AG09319 (cell line): ENCODE measurements at regions not wholly inside any gene's neighbourhood (a gene's known extent, or its start where the extent isn't known, plus 50 kb on each side); places are given as distances from the start of the nearest gene placed in this dataset.
"Not testable (repeated sequence)": the region's sequence is repeated elsewhere in the genome, so short reads cannot be mapped to it uniquely, and the experiment has no call there.

ENCODE experiments used
- DNase-seq: peaks from one replicate; pipeline ENCODE4 v3.0.0-alpha.2; 2010; ENCODE audit warnings: low read depth; ENCODE audit errors: extremely low read depth
- TF ChIP-seq, protein P1 (sequence below): IDR thresholded peaks from 2 replicates; pipeline ENCODE4 v1.5.1; 2011; ENCODE audit warnings: low read depth, mild to moderate bottlenecking, inconsistent platforms, low read length, moderate library complexity

DNA sequence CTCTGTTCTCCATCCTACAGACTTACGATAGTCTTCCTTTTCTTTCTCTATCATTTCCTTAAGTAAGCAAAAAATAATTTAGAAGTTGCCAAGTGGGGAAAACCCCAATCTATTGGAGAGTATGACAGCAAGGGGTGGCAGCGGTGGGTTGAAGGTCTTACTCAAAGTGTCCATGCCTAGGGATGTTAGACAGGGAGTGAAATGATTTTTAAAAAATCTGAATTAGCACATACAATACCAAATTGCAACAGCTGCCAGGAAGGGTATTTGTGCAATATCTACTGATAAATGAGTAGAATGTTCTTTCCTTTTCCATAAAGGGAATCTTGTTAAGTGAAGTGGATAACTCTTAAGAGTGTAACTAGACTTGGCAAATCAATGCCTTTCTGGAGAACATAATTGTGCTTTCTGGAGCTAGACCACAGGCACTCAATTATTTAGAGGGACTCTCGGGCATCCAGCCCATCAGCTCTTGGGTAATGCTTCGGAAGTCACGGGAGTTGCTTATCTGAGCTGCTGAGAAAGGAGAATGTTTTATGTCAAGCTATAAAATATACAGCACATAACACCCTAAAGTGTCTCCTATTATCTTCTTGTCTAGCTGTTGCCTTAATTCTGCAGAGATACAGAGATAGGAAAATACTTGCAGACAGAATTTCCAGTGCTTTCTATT lies 151.5 kb downstream of the KCNJ2 start:
- no peak for DNase-seq

DNA sequence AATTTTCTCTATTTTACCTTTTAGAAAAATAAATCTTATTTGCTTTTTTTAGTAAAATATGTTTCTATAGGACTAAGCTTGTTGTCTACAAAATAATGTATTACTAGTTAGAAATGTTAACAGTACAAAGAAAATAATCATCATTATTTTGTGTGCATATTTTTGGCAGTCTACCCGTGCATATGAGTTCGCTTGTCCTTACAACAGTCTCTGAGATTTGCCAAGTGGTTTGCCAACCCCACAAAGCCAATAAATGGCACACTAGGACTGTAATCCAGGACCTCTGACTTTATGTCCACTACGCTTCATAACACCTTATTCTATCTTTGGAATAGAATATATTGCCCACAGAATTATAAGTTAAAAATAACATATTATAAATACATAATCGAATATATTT lies 152.0 kb downstream of the KCNJ2 start:
- TF ChIP-seq, protein P1, sequence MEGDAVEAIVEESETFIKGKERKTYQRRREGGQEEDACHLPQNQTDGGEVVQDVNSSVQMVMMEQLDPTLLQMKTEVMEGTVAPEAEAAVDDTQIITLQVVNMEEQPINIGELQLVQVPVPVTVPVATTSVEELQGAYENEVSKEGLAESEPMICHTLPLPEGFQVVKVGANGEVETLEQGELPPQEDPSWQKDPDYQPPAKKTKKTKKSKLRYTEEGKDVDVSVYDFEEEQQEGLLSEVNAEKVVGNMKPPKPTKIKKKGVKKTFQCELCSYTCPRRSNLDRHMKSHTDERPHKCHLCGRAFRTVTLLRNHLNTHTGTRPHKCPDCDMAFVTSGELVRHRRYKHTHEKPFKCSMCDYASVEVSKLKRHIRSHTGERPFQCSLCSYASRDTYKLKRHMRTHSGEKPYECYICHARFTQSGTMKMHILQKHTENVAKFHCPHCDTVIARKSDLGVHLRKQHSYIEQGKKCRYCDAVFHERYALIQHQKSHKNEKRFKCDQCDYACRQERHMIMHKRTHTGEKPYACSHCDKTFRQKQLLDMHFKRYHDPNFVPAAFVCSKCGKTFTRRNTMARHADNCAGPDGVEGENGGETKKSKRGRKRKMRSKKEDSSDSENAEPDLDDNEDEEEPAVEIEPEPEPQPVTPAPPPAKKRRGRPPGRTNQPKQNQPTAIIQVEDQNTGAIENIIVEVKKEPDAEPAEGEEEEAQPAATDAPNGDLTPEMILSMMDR = no peak
- DNase-seq = no peak

More for the DNA sequence above, 151.5 kb downstream of the KCNJ2 start:
- TF ChIP-seq, protein P1 = no peak

DNA sequence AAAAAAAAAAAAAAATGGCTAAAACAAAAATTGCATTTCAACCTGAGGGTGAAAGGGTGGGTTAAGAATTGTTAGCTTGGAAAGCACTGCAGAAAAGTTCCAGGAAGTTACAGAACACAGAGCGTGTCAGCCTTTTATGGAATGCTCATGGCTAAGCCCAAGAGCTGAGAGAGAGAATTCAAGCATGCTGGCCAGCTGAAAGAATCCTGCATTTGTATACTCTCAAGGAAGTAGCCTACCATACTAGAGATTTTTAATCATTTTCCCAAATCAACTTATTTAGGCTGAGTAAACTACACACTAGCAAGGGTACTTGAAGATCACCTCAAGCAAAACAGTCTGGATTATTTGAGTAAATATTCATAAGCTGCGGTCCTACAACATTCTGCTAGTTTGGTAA lies 153.9 kb downstream of the KCNJ2 start:
- TF ChIP-seq, protein P1 = no peak
- no peak for DNase-seq

DNA sequence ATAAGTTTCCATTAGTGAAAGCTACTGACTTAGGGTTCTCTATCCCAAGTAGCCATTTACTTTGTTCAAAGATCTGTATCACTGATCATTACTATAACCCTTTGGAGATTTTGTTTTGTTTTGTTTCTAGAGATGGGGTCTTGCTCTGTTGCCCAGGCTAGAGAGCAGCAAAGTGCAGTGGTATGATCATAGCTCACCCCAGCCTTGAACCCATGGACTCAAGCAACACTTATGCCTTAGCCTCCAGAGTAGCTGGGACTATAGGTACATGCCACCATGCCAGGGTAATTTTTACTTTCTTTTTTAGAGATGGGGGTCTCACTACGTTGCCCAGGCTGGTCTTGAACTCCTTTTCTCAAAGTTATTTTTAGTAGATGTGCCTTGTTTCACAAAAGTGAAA lies 154.7 kb downstream of the KCNJ2 start:
- TF ChIP-seq, protein P1 = no peak
- no peak for DNase-seq

DNA sequence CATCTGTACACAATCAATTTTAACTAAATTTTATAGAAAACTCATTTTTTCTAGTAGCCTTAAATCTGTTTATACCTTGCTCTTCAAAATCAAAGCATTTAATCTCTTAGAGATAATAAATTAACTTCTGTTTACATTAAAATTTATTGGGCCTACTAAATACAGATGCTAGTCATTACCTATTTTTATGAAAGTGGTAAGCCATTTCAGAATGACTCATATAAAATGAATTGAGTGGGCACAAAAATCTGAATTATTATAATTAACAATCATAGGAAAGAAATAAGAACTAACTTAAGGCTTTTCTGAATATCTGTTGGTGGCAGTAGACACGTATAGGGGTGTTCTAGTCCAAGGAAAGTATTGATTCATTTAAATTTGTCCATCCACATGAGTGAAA lies 157.9 kb downstream of the KCNJ2 start:
- TF ChIP-seq, protein P1 = no peak
- no peak for DNase-seq

DNA sequence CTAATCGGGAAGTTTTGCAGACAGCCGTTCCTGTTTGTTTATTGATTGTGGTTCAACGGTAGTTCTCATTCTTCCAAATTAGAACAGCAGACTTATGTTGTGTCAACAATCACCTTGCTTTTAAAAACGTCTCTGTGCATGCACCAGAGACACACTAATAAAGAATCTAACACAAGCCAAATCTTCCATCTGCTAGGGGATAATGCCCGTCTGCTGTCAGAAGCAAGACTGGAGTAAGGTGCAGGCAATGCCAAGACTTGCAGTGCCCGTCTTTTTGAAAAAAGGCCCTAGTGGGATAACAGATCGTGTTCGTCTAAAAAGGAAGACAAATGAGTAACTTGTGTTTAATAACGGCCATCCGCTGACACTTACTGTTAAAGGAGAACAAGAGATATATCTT lies 158.4 kb downstream of the KCNJ2 start:
- TF ChIP-seq, protein P1 = no peak
- no peak for DNase-seq

DNA sequence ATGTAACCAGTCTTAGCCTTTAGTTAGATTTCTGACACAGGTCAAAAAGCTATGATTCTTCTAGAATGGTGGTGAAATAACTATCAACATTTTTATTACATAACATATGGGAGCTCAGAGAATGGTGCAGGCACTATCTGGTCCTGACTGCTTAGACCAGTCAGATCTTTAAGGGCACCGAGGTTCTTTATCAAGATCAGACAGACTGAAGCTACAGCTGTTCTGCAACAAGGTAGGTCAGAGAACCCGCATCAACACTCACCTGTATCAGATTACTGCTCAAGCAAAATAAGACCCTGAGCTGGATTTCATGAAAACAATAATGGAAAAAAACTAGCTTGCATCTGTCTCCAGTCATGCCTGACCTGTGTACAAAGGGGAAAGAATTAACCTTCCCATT lies 160.4 kb downstream of the KCNJ2 start:
- no peak for DNase-seq
- TF ChIP-seq, protein P1 = no peak

DNA sequence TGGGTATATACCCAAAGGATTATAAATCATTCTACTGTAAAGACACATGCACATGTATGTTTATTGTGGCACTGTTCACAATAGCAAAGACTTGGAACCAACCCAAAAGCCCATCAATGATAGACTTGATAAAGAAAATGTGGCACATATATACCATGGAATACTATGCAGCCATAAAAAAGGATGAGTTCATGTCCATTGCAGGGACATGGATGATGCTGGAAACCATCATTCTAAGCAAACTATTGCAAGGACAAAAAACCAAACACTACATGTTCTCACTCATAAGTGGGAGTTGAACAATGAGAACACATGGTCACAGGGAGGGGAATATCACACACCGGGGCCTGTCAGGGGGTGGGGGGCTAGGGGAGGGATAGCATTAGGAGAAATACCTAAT lies 161.7 kb downstream of the KCNJ2 start:
- DNase-seq = not testable (repeated sequence)
